ENCODE measurements at regions not wholly inside any gene's neighbourhood (a gene's known extent, or its start where the extent isn't known, plus 50 kb on each side); places are given as distances from the start of the nearest gene placed in this dataset.

DNA sequence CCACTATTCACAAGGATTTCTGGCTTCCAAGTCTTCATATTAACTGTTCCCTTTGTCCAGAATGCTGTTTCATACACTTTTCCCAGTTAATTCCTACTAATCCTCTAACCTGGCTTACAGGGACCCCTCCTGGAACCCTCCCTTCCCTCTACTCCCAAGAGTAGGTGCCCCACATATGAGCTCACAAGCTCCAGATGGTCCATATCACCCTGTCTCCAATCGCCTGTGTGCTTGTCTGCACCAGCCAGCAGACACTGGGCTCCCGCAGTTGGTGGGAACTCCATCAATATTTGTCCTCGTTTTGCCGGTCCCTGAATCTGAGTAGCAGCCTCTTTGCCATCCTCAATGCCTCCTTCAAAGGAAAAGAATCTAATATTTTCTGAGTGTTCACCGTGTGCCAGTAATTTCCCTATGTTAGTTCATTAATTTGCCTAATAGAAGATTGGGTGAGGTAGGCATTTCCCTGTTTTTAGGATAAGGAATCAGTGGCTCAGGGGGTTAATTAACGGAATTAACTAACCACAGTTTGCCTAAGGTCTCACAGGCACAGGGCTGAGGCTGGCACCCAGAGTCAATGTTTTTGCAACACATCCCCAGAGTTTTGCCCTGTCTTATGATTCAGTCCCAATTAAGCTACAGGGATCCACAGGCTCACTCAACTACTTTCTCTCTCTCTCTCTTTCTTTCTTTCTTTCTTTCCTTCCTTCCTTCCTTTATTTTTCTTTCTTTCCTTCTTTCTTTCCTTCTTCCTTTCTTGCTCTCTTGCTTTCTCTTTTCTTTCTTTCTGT is 141.6 kb upstream of the CYP1B1 start:
- TF ChIP-seq EZH2 (IDR thresholded peaks at IDR 0.05; ENCODE audit: insufficient read depth, low read length), result no peak
- TF ChIP-seq, protein P1, sequence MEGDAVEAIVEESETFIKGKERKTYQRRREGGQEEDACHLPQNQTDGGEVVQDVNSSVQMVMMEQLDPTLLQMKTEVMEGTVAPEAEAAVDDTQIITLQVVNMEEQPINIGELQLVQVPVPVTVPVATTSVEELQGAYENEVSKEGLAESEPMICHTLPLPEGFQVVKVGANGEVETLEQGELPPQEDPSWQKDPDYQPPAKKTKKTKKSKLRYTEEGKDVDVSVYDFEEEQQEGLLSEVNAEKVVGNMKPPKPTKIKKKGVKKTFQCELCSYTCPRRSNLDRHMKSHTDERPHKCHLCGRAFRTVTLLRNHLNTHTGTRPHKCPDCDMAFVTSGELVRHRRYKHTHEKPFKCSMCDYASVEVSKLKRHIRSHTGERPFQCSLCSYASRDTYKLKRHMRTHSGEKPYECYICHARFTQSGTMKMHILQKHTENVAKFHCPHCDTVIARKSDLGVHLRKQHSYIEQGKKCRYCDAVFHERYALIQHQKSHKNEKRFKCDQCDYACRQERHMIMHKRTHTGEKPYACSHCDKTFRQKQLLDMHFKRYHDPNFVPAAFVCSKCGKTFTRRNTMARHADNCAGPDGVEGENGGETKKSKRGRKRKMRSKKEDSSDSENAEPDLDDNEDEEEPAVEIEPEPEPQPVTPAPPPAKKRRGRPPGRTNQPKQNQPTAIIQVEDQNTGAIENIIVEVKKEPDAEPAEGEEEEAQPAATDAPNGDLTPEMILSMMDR (IDR thresholded peaks at IDR 0.05; ENCODE audit: insufficient read depth, low read depth, low read length), result no peak
